ENCODE measurements at regions not wholly inside any gene's neighbourhood (a gene's known extent, or its start where the extent isn't known, plus 50 kb on each side); places are given as distances from the start of the nearest gene placed in this dataset.

GRCh38 chr16:65667011-65667578, 545.2 kb upstream of the CDH11 start:
- H3K27me3 ChIP-seq (ENCODE audit: control insufficient read depth, insufficient read depth, low read length): no peaks in the 10 kb centered on the region
- no peaks in the 10 kb centered on the region for H4K20me1 ChIP-seq (ENCODE audit: control insufficient read depth, extremely low read depth, insufficient read depth, low read length)
- H3K4me1 ChIP-seq (ENCODE audit: control insufficient read depth, extremely low read depth, insufficient read depth, low read length): no peaks in the 10 kb centered on the region
- H3K27ac ChIP-seq (ENCODE audit: insufficient read depth, low read length): no peak overlapping the region
- H3K4me2 ChIP-seq (ENCODE audit: extremely low read depth, insufficient read depth, low read length): no peak overlapping the region
- TF ChIP-seq EZH2 (IDR thresholded peaks at IDR 0.05; ENCODE audit: low read length, missing control alignments): no peak
- no peak for TF ChIP-seq CTCF (conservative IDR thresholded peaks at IDR 0.05 in 1 of 2, IDR thresholded peaks at IDR 0.05 in 1 of 2; ENCODE audit: low read depth in 1 of 2, low read length in 2 of 2)
- no peaks in the 10 kb centered on the region for H3K36me3 ChIP-seq (ENCODE audit: control insufficient read depth, insufficient read depth, low read length)
- no peak overlapping the region for H2AFZ ChIP-seq (ENCODE audit: low read length)
- H3K4me3 ChIP-seq (replicated peaks in 1 of 4; ENCODE audit: control extremely low read depth in 1 of 4, insufficient read depth in 1 of 4, low read depth in 3 of 4, low read length in 4 of 4): no peak overlapping the region
- H3K9me3 ChIP-seq (ENCODE audit: control insufficient read depth, insufficient read depth, low read depth, low read length): no peaks in the 10 kb centered on the region
- peak; percentile 25 to 52 for DNase-seq (ENCODE audit: low read depth in 2 of 2)
- no peaks in the 10 kb centered on the region for H3K79me2 ChIP-seq (ENCODE audit: control insufficient read depth, insufficient read depth, low read length)
- no peak overlapping the region for H3K9ac ChIP-seq (ENCODE audit: insufficient read depth, low read length)

- Histone ChIP-seq H3K27ac (ENCODE audit: insufficient read depth, low read length) (no peak overlapping the region), H3K27me3 (ENCODE audit: control insufficient read depth, insufficient read depth, low read length) (no peaks in the 10 kb centered on the region), H3K4me3 (replicated peaks in 1 of 4; ENCODE audit: control extremely low read depth in 1 of 4, insufficient read depth in 1 of 4, low read depth in 3 of 4, low read length in 4 of 4) (no peak overlapping the region), H4K20me1 (ENCODE audit: control insufficient read depth, extremely low read depth, insufficient read depth, low read length) (no peaks in the 10 kb centered on the region), H3K79me2 (ENCODE audit: control insufficient read depth, insufficient read depth, low read length) (no peaks in the 10 kb centered on the region), H3K36me3 (ENCODE audit: control insufficient read depth, insufficient read depth, low read length) (no peaks in the 10 kb centered on the region), H2AFZ (ENCODE audit: low read length) (no peak overlapping the region), H3K4me2 (ENCODE audit: extremely low read depth, insufficient read depth, low read length) (no peak overlapping the region), H3K4me1 (ENCODE audit: control insufficient read depth, extremely low read depth, insufficient read depth, low read length) (no peaks in the 10 kb centered on the region), H3K9ac (ENCODE audit: insufficient read depth, low read length) (no peak overlapping the region), H3K9me3 (ENCODE audit: control insufficient read depth, insufficient read depth, low read depth, low read length) (no peaks in the 10 kb centered on the region)
- no peak for TF ChIP-seq CTCF (conservative IDR thresholded peaks at IDR 0.05 in 1 of 2, IDR thresholded peaks at IDR 0.05 in 1 of 2; ENCODE audit: low read depth in 1 of 2, low read length in 2 of 2)
- TF ChIP-seq EZH2 (IDR thresholded peaks at IDR 0.05; ENCODE audit: low read length, missing control alignments): no peak
- peak in 1 of 2 donors; percentile 62 for DNase-seq (ENCODE audit: low read depth in 2 of 2)
These were observed 544.5 kb upstream of the CDH11 start for GRCh38 chr16:65666132-65666941.

- H3K9ac ChIP-seq (ENCODE audit: insufficient read depth, low read length): no peak overlapping the region
- no peaks in the 10 kb centered on the region for H3K4me1 ChIP-seq (ENCODE audit: control insufficient read depth, extremely low read depth, insufficient read depth, low read length)
- no peak overlapping the region for H2AFZ ChIP-seq (ENCODE audit: low read length)
- H3K9me3 ChIP-seq (ENCODE audit: control insufficient read depth, insufficient read depth, low read depth, low read length): no peaks in the 10 kb centered on the region
- H3K4me3 ChIP-seq (replicated peaks in 1 of 4; ENCODE audit: control extremely low read depth in 1 of 4, insufficient read depth in 1 of 4, low read depth in 3 of 4, low read length in 4 of 4): no peak overlapping the region
- H3K36me3 ChIP-seq (ENCODE audit: control insufficient read depth, insufficient read depth, low read length): no peaks in the 10 kb centered on the region
- no peaks in the 10 kb centered on the region for H3K79me2 ChIP-seq (ENCODE audit: control insufficient read depth, insufficient read depth, low read length)
- H3K27me3 ChIP-seq (ENCODE audit: control insufficient read depth, insufficient read depth, low read length): no peaks in the 10 kb centered on the region
- DNase-seq (ENCODE audit: low read depth in 2 of 2): no peak
- no peak overlapping the region for H3K27ac ChIP-seq (ENCODE audit: insufficient read depth, low read length)
- H3K4me2 ChIP-seq (ENCODE audit: extremely low read depth, insufficient read depth, low read length): no peak overlapping the region
- TF ChIP-seq EZH2 (IDR thresholded peaks at IDR 0.05; ENCODE audit: low read length, missing control alignments): no peak
- TF ChIP-seq CTCF (conservative IDR thresholded peaks at IDR 0.05 in 1 of 2, IDR thresholded peaks at IDR 0.05 in 1 of 2; ENCODE audit: low read depth in 1 of 2, low read length in 2 of 2): no peak
- H4K20me1 ChIP-seq (ENCODE audit: control insufficient read depth, extremely low read depth, insufficient read depth, low read length): no peaks in the 10 kb centered on the region
These were observed 543.7 kb upstream of the CDH11 start for GRCh38 chr16:65665586-65665985.
